ENCODE measurements at regions not wholly inside any gene's neighbourhood (a gene's known extent, or its start where the extent isn't known, plus 50 kb on each side); places are given as distances from the start of the nearest gene placed in this dataset.

- H3K4me1 Mint-ChIP-seq: no peaks in the 10 kb centered on the region
- DNase-seq: no peak
- intact Hi-C loops (cut with DNase I, micrococcal nuclease): no loop called here
- no peak for ATAC-seq
- CTCF ChIA-PET: no interaction called here
- POLR2A ChIA-PET: no interaction called here
- H3K27ac Mint-ChIP-seq: no peak overlapping the region
- no peak overlapping the region for H3K4me3 Mint-ChIP-seq
- no peaks in the 10 kb centered on the region for H3K36me3 Mint-ChIP-seq (ENCODE audit: low read depth)
- peaks cover 7% of the 10 kb centered on the region for H3K27me3 Mint-ChIP-seq
- no peaks in the 10 kb centered on the region for H3K9me3 Mint-ChIP-seq (ENCODE audit: low read depth)
Observed at GRCh38 chr4:41475402-41475801, 62.6 kb upstream of the LIMCH1 start.

DNA sequence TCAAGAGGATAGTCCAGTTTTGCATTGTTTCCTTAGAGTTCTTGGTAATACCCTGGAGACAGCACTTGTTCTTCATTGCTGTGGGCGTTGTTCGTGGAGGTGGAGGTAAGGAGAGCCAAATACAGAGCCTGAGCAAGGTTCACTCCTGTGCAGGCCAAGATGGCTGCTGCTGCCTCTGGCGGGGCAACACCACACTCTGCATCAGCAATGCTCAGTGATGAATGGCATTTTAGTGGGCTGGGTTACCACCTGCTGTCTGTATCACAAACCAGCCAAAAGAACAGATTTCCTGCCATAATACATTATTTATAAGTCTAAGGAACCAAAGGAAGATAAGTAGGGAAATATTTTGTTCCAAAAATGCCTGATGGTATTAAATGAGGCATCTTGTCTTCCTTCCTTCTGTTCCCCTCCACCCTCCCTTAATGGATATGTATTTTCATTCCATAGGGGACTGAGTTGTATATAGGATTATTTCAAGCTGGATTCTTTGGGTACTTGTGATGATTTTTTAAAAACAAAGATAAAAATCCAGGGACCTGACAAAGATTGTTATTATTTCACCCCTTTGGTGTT is 61.6 kb upstream of the LIMCH1 start:
- Mint-ChIP-seq H3K27me3 (peaks cover 6% of the 10 kb centered on the region), H3K36me3 (ENCODE audit: low read depth) (no peaks in the 10 kb centered on the region), H3K4me1 (no peaks in the 10 kb centered on the region), H3K4me3 (no peak overlapping the region), H3K9me3 (ENCODE audit: low read depth) (no peaks in the 10 kb centered on the region), H3K27ac (no peak overlapping the region)
- ATAC-seq (no peak), DNase-seq (no peak)
- ChIA-PET POLR2A (no interaction called here), CTCF (interaction anchor here (0.5 kb wide), 1 partner anchor 21 kb away, joined by 3 read pairs; no protein-coding TSS in a partner anchor)
- intact Hi-C loops (cut with DNase I, micrococcal nuclease): no loop called here

DNA sequence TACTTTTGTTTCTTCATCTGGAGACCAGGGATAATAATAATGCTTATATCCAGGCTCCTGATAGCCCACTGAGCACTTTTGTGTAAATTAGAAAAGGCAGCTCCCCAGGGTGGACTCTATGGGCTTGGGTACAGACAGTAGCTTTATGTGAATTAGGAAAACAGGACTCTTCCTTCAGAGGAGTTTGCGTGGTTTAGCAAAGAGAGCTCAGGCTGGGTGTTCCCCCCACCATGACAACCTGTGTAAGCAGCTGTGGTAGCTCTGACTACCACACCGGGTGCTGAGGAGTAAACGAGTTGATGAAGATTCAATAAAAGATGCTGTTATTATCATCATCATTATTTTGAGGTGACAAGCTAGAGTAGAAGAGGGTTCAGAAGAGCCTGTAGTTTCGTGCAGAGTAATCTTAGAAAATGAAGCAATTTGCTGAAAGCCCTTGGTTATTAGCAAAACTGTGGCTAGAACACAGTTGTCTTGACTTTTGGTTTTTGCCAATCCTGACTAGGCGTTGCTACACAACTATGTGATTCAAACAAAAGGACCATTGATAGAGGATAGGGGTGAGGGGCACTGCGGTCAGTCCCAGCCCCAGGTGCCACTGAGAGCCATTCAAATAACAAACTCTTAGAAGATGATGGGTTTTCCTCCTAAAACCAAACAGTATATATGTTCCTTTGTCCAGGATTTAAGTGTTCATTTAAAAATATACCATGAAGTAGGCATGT is 60.6 kb upstream of the LIMCH1 start:
- Mint-ChIP-seq H3K36me3 (ENCODE audit: low read depth) (no peaks in the 10 kb centered on the region), H3K9me3 (ENCODE audit: low read depth) (no peaks in the 10 kb centered on the region), H3K4me1 (no peaks in the 10 kb centered on the region), H3K4me3 (no peak overlapping the region), H3K27me3 (peaks cover 2% of the 10 kb centered on the region), H3K27ac (no peak overlapping the region)
- CTCF ChIA-PET: interaction anchor here (0.6 kb wide), 1 partner anchor 32 kb away, joined by 3 read pairs; no protein-coding TSS in a partner anchor
- DNase-seq (no peak), ATAC-seq (no peak)
- POLR2A ChIA-PET: no interaction called here
- intact Hi-C loops (cut with DNase I, micrococcal nuclease): no loop called here

GRCh38 chr4:41478518-41478917 is 59.4 kb upstream of the LIMCH1 start:
- ChIA-PET POLR2A (no interaction called here), CTCF (no interaction called here)
- Mint-ChIP-seq H3K27me3 (peaks cover under 1% of the 10 kb centered on the region), H3K4me1 (no peaks in the 10 kb centered on the region), H3K9me3 (ENCODE audit: low read depth) (no peaks in the 10 kb centered on the region), H3K27ac (no peak overlapping the region), H3K4me3 (no peak overlapping the region), H3K36me3 (ENCODE audit: low read depth) (no peaks in the 10 kb centered on the region)
- intact Hi-C loops (cut with DNase I, micrococcal nuclease): no loop called here
- DNase-seq (no peak), ATAC-seq (no peak)

DNA sequence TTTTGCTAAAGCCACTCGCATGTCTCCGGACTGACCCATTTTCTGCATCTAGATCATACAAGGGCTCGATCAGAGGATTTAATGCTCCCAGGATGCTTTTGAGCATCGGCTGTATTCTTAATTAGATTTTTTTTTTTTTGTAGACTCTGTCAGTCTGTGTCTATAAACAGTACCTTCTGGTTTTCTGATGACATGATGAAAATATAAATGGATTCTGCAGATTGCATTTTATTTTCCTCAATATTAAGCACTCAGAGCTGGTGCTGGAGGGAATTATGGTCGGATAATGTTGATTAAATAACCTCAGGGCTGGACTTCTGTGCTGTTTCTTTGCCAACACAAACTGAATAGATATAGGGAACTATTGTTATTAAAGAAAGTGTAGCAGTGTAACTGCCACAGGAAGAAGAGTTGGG is 57.1 kb upstream of the LIMCH1 start:
- H3K4me3 Mint-ChIP-seq: no peak overlapping the region
- no peaks in the 10 kb centered on the region for H3K36me3 Mint-ChIP-seq (ENCODE audit: low read depth)
- no peaks in the 10 kb centered on the region for H3K27me3 Mint-ChIP-seq
- intact Hi-C loops (cut with DNase I, micrococcal nuclease): no loop called here
- H3K9me3 Mint-ChIP-seq (ENCODE audit: low read depth): no peaks in the 10 kb centered on the region
- no peak overlapping the region for H3K27ac Mint-ChIP-seq
- DNase-seq (no peak), ATAC-seq (no peak)
- no peaks in the 10 kb centered on the region for H3K4me1 Mint-ChIP-seq
- POLR2A ChIA-PET: no interaction called here
- CTCF ChIA-PET: no interaction called here

GRCh38 chr4:41483771-41484170 is 54.2 kb upstream of the LIMCH1 start:
- ATAC-seq (no peak), DNase-seq (no peak)
- Mint-ChIP-seq H3K27ac (no peak overlapping the region), H3K9me3 (ENCODE audit: low read depth) (no peaks in the 10 kb centered on the region), H3K4me1 (no peaks in the 10 kb centered on the region), H3K27me3 (no peaks in the 10 kb centered on the region), H3K4me3 (no peak overlapping the region), H3K36me3 (ENCODE audit: low read depth) (no peaks in the 10 kb centered on the region)
- intact Hi-C loops (cut with DNase I, micrococcal nuclease): no loop called here
- POLR2A ChIA-PET: no interaction called here
- CTCF ChIA-PET: no interaction called here

DNA sequence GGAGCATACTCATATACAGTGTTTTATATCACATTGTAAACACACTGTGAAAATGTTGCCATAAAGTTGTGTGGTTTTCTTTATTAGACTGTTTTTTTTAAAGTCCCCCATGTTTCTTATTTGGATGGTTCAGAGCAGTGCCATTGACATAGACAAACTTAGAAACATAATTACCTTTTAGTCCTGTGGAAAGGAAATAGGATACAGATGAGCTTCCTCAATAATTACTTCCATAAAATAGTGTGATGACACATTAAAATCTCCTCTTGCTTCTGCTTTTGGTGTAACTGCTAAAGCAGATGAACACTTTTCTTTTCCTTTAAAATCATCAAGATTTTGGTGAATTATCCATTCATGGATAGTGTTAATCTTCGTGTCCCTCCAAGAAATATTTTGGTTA is 52.9 kb upstream of the LIMCH1 start:
- no peak overlapping the region for H3K27ac Mint-ChIP-seq
- ChIA-PET POLR2A (no interaction called here), CTCF (no interaction called here)
- H3K9me3 Mint-ChIP-seq (ENCODE audit: low read depth): no peaks in the 10 kb centered on the region
- no peak for DNase-seq
- no peaks in the 10 kb centered on the region for H3K4me1 Mint-ChIP-seq
- H3K36me3 Mint-ChIP-seq (ENCODE audit: low read depth): no peaks in the 10 kb centered on the region
- no peak overlapping the region for H3K4me3 Mint-ChIP-seq
- H3K27me3 Mint-ChIP-seq: no peaks in the 10 kb centered on the region
- ATAC-seq: no peak
- intact Hi-C loops (cut with DNase I, micrococcal nuclease): no loop called here

DNA sequence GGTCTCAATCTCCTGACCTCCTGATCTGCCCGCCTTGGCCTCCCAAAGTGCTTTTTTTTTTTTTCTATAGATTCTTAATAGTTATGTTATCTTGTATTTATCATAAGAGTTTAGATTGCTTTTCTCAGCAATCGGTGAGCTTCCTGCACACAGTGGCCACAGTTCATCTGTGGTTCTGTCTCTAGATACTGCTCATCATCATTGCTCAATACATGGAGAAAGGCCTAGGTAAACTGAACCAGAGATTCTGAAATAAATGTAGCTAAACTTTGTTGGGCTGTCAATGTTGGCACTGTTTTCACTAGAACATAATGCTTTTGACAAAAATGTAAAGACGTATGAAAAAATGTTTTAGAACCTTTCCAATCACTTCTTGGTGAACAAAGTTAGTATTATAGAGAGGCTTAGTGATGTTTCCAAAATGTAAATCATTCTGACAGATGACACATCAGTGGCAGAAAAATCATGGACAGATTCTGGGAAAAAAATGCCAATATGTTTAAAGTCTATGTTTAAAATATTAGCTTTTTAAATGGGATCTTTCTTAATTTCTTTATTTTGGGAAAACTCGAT is 50.0 kb upstream of the LIMCH1 start:
- Mint-ChIP-seq H3K9me3 (ENCODE audit: low read depth) (peaks cover 2% of the 10 kb centered on the region), H3K36me3 (ENCODE audit: low read depth) (no peaks in the 10 kb centered on the region), H3K4me3 (no peak overlapping the region), H3K27me3 (no peaks in the 10 kb centered on the region), H3K27ac (no peak overlapping the region), H3K4me1 (no peaks in the 10 kb centered on the region)
- ChIA-PET CTCF (no interaction called here), POLR2A (no interaction called here)
- no peak for DNase-seq
- ATAC-seq: no peak
- intact Hi-C loops (cut with DNase I, micrococcal nuclease): no loop called here
